WTC11 (cell line): ENCODE measurements at regions not wholly inside any gene's neighbourhood (a gene's known extent, or its start where the extent isn't known, plus 50 kb on each side); places are given as distances from the start of the nearest gene placed in this dataset.

Experiments
- CTCF ChIP-seq: fragments of 200-600 bp; IDR thresholded peaks from 2 replicates; pipeline ENCODE4 v1.8.0; 2022; ENCODE audit warnings: antibody characterized with exemption
- ESRRA ChIP-seq: sonication (generic); formaldehyde crosslinking; IDR thresholded peaks from 2 replicates; pipeline ENCODE4 v1.8.1; 2022; ENCODE audit warnings: mild to moderate bottlenecking, missing genetic modification reagents, borderline replicate concordance
- HMGXB4 ChIP-seq: sonication (generic); formaldehyde crosslinking; IDR thresholded peaks from 2 replicates; pipeline ENCODE4 v1.8.1; 2023; ENCODE audit warnings: mild to moderate bottlenecking, moderate library complexity, missing genetic modification reagents
- SMAD3 ChIP-seq: sonication (generic); formaldehyde crosslinking; IDR thresholded peaks from 2 replicates; pipeline ENCODE4 v1.8.0; 2022; ENCODE audit warnings: missing genetic modification reagents, mild to moderate bottlenecking, borderline replicate concordance
- TF ChIP-seq, protein P1 (sequence below): sonication (generic); formaldehyde crosslinking; IDR thresholded peaks from 2 replicates; pipeline ENCODE4 v1.8.0; 2022; ENCODE audit warnings: mild to moderate bottlenecking, missing genetic modification reagents

DNA sequence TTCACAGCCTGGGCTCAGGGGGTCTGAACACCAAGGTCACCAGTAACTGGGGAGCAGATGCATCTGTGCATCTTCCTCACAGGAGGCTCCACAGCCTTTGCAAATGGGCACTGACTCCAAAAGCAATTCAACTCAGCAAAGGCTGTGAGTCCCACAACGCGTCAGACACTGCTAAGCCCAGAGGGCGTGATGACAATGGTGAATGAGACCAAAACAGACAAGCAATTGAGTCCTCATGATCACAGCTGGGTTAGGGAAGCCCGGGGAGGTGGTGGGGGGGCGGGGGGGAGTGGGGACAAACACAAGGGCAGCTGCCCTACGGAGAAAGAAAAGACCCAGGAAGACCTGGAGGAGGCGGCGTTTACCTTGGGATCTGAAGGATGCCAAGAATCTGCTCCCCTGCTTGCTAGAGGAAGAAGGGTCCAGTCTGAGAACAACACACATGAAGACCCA is 61.6 kb upstream of the RNF32 start:
- no peak for TF ChIP-seq SMAD3 (CRISPR knock-in tag)
- TF ChIP-seq, protein P1, sequence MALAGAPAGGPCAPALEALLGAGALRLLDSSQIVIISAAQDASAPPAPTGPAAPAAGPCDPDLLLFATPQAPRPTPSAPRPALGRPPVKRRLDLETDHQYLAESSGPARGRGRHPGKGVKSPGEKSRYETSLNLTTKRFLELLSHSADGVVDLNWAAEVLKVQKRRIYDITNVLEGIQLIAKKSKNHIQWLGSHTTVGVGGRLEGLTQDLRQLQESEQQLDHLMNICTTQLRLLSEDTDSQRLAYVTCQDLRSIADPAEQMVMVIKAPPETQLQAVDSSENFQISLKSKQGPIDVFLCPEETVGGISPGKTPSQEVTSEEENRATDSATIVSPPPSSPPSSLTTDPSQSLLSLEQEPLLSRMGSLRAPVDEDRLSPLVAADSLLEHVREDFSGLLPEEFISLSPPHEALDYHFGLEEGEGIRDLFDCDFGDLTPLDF (CRISPR knock-in tag) = no peak
- TF ChIP-seq CTCF = no peak
- TF ChIP-seq ESRRA (CRISPR knock-in tag) = no peak
- no peak for TF ChIP-seq HMGXB4 (CRISPR knock-in tag)
